Peyer's patch (tissue), 4 donors: ENCODE measurements at regions not wholly inside any gene's neighbourhood (a gene's known extent, or its start where the extent isn't known, plus 50 kb on each side); places are given as distances from the start of the nearest gene placed in this dataset.

Source experiments
- POLR2A ChIP-seq, 2 donors: fragments of 450-650 bp; IDR thresholded peaks; one replicate each; pipeline ENCODE4 v1.5.1; 2017; ENCODE audit warnings: antibody characterized with exemption in 2 of 2, mild to moderate bottlenecking in 2 of 2, moderate library complexity in 2 of 2
- TF ChIP-seq, protein P1 (sequence below), 6 experiments: fragments of 450-650 bp in 4 of 6; fragments of 200-600 bp in 2 of 6; sonication (generic) in 1 of 6; IDR thresholded peaks; one replicate each; pipeline ENCODE4 v1.5.1; 2017 to 2019; ENCODE audit warnings: antibody characterized with exemption in 6 of 6, mild to moderate bottlenecking in 3 of 6, moderate library complexity in 1 of 6

DNA sequence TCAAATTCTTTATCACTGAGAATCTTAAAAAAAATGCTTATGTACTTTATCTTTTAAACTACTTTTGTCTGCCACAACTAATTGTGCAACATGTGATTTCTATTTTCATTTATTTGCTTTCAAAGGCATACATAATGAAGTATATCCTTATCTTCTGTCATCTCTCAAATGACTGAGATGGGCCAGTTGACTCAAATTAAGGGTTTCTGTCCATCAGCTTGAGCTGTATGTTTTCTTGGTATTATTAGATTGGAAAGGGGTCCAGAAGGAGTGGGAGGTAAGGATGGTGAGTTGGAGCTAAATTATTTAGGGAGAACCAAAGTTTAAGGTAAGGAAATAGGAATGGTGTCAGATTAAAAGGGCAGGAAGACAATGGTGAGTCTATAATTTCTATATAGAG lies 408.4 kb upstream of the SEL1L start:
- TF ChIP-seq, protein P1, sequence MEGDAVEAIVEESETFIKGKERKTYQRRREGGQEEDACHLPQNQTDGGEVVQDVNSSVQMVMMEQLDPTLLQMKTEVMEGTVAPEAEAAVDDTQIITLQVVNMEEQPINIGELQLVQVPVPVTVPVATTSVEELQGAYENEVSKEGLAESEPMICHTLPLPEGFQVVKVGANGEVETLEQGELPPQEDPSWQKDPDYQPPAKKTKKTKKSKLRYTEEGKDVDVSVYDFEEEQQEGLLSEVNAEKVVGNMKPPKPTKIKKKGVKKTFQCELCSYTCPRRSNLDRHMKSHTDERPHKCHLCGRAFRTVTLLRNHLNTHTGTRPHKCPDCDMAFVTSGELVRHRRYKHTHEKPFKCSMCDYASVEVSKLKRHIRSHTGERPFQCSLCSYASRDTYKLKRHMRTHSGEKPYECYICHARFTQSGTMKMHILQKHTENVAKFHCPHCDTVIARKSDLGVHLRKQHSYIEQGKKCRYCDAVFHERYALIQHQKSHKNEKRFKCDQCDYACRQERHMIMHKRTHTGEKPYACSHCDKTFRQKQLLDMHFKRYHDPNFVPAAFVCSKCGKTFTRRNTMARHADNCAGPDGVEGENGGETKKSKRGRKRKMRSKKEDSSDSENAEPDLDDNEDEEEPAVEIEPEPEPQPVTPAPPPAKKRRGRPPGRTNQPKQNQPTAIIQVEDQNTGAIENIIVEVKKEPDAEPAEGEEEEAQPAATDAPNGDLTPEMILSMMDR (IDR thresholded peaks at IDR 0.05) = no peak
- no peak for TF ChIP-seq POLR2A (IDR thresholded peaks at IDR 0.05)
